ENCODE measurements at regions not wholly inside any gene's neighbourhood (a gene's known extent, or its start where the extent isn't known, plus 50 kb on each side); places are given as distances from the start of the nearest gene placed in this dataset.

DNA sequence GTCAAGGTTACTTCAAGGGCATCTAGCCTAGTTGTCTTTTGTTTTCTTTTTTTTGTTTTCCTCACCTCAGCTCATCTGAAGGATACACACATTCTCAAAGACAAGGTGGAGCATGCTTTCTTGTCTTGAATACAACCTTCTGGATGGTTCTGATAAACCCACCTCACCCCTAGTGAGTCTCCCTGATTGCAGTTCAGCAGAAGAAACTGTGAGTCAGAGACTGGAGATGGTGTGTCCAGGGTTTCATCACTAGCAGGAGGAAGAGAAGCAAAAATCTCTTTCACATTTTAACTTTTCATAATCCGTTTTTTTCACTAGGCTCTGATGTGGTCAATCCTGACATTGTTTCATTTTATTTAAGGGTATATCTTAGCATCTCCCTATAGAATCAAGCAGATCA is 143.0 kb upstream of the NRBF2 start:
- TF ChIP-seq, protein P1, sequence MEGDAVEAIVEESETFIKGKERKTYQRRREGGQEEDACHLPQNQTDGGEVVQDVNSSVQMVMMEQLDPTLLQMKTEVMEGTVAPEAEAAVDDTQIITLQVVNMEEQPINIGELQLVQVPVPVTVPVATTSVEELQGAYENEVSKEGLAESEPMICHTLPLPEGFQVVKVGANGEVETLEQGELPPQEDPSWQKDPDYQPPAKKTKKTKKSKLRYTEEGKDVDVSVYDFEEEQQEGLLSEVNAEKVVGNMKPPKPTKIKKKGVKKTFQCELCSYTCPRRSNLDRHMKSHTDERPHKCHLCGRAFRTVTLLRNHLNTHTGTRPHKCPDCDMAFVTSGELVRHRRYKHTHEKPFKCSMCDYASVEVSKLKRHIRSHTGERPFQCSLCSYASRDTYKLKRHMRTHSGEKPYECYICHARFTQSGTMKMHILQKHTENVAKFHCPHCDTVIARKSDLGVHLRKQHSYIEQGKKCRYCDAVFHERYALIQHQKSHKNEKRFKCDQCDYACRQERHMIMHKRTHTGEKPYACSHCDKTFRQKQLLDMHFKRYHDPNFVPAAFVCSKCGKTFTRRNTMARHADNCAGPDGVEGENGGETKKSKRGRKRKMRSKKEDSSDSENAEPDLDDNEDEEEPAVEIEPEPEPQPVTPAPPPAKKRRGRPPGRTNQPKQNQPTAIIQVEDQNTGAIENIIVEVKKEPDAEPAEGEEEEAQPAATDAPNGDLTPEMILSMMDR (optimal IDR thresholded peaks at IDR 0.05 in 1 of 3, IDR thresholded peaks at IDR 0.05 in 1 of 3, conservative IDR thresholded peaks at IDR 0.05 in 1 of 3; ENCODE audit: extremely low read depth in 1 of 3, insufficient read depth in 2 of 3, low read length in 3 of 3): no peak
- no peak for TF ChIP-seq EZH2 (IDR thresholded peaks at IDR 0.05; ENCODE audit: low read length)

Data from keratinocyte (primary cell).